ENCODE measurements at regions not wholly inside any gene's neighbourhood (a gene's known extent, or its start where the extent isn't known, plus 50 kb on each side); places are given as distances from the start of the nearest gene placed in this dataset.
"Not testable (repeated sequence)": the region's sequence is repeated elsewhere in the genome, so short reads cannot be mapped to it uniquely, and the experiment has no call there.

DNA sequence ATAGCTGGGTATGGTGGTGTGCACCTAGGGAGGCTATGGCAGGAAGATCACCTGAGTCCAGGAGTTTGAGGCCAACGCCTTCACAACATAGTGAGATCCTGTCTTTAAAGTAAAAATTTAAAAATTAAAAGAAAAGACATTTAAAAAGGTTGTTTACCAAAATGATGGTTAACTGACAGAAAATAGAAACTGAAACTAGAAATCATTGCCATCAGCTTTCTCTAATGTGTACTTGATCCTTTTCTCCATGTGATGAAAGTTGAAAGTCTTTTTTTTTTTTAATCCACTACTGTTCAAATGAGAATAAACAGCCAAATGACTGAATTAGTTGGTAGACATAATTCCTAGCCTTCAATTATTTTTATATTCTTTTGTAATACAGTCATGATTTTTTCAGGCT, 75.1 kb upstream of the PARP8 start:
- TF ChIP-seq, protein P1, sequence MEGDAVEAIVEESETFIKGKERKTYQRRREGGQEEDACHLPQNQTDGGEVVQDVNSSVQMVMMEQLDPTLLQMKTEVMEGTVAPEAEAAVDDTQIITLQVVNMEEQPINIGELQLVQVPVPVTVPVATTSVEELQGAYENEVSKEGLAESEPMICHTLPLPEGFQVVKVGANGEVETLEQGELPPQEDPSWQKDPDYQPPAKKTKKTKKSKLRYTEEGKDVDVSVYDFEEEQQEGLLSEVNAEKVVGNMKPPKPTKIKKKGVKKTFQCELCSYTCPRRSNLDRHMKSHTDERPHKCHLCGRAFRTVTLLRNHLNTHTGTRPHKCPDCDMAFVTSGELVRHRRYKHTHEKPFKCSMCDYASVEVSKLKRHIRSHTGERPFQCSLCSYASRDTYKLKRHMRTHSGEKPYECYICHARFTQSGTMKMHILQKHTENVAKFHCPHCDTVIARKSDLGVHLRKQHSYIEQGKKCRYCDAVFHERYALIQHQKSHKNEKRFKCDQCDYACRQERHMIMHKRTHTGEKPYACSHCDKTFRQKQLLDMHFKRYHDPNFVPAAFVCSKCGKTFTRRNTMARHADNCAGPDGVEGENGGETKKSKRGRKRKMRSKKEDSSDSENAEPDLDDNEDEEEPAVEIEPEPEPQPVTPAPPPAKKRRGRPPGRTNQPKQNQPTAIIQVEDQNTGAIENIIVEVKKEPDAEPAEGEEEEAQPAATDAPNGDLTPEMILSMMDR (conservative IDR thresholded peaks at IDR 0.05 in 1 of 2, IDR thresholded peaks at IDR 0.05 in 1 of 2; ENCODE audit: low read depth in 1 of 2, low read length in 2 of 2): not testable (repeated sequence)
- TF ChIP-seq EZH2 (IDR thresholded peaks at IDR 0.05; ENCODE audit: low read length, missing control alignments): not testable (repeated sequence)

Data from fibroblast of lung (primary cell).